Natural killer cell (primary cell): ENCODE measurements at regions not wholly inside any gene's neighbourhood (a gene's known extent, or its start where the extent isn't known, plus 50 kb on each side); places are given as distances from the start of the nearest gene placed in this dataset.

Source experiments
- ATAC-seq, 3 donors: fragments of 150-1000 bp in 2 of 3; fragments of 200-7000 bp in 1 of 3; cut with Tn5 transposase; 1 replicate in 1 of 3; 2 replicates in 2 of 3; pipeline ENCODE4 v1.10.0; 2021; ENCODE audit warnings: mild to moderate bottlenecking in 2 of 3, moderate library complexity in 2 of 3
- DNase-seq, 2 donors: peaks; one replicate each; pipeline versions ENCODE4 v3.0.0 to v3.0.0-alpha.2; 2013 to 2021; ENCODE audit warnings: mixed read lengths in 1 of 2
- H3K27ac ChIP-seq: one replicate; pipeline ENCODE4 v1.5.1; 2013; ENCODE audit warnings: mild to moderate bottlenecking, low read length
- H3K27me3 ChIP-seq: one replicate; pipeline ENCODE4 v1.6.1; 2013; ENCODE audit warnings: low read length; ENCODE audit not compliant: control insufficient read depth, insufficient read depth
- H3K36me3 ChIP-seq: one replicate; pipeline ENCODE4 v1.6.1; 2013; ENCODE audit warnings: low read length; ENCODE audit not compliant: control insufficient read depth, insufficient read depth
- H3K4me1 ChIP-seq: one replicate; pipeline ENCODE4 v1.6.1; 2013; ENCODE audit warnings: low read length; ENCODE audit not compliant: control insufficient read depth, insufficient read depth
- H3K4me3 ChIP-seq: one replicate; pipeline ENCODE4 v1.5.1; 2013; ENCODE audit warnings: low read length
- H3K9me3 ChIP-seq: one replicate; pipeline ENCODE4 v1.6.1; 2013; ENCODE audit warnings: low read length; ENCODE audit not compliant: control insufficient read depth, insufficient read depth
- H3K27ac Mint-ChIP-seq, 2 donors: one replicate each; pipeline ENCODE4 v1.8.0; 2022; ENCODE audit warnings: mild to moderate bottlenecking in 2 of 2, mixed read lengths in 2 of 2, moderate library complexity in 1 of 2
- H3K27me3 Mint-ChIP-seq, 2 donors: one replicate each; pipeline ENCODE4 v1.8.0; 2022; ENCODE audit warnings: low read depth in 2 of 2, mixed read lengths in 2 of 2
- H3K36me3 Mint-ChIP-seq: one replicate; pipeline ENCODE4 v1.8.0; 2022; ENCODE audit warnings: mixed read lengths
- H3K4me1 Mint-ChIP-seq, 2 donors: one replicate each; pipeline ENCODE4 v1.8.0; 2022; ENCODE audit warnings: mixed read lengths in 2 of 2
- H3K4me3 Mint-ChIP-seq: one replicate; pipeline ENCODE4 v1.8.0; 2022; ENCODE audit warnings: mild to moderate bottlenecking, moderate library complexity, mixed read lengths
- H3K9me3 Mint-ChIP-seq, 2 donors: one replicate each; pipeline ENCODE4 v1.8.0; 2022; ENCODE audit warnings: mixed read lengths in 2 of 2
- CTCF ChIP-seq: fragments of 200-600 bp; IDR thresholded peaks from one replicate; pipeline ENCODE4 v1.8.0; 2022; ENCODE audit warnings: antibody characterized with exemption
- WGBS: methylation state at CpG from one replicate; pipeline ENCODE4 v1.1.7; 2013; ENCODE audit warnings: missing lambda C conversion rate; ENCODE audit not compliant: insufficient coverage; 5-methylcytosine and 5-hydroxymethylcytosine counted together
- intact Hi-C: fragments of 100-400 bp; cut with micrococcal nuclease; formaldehyde crosslinking; loops from one replicate; pipeline ENCODE4 v1.14.2; 2022

- Histone ChIP-seq H3K4me3 (no peak overlapping the region), H3K36me3 (no peaks in the 10 kb centered on the region), H3K27me3 (no peaks in the 10 kb centered on the region), H3K27ac (no peak overlapping the region), H3K9me3 (peaks cover 29% of the 10 kb centered on the region), H3K4me1 (no peaks in the 10 kb centered on the region)
- WGBS: 89% methylated on average over 4 of the region's 4 CpGs
- Mint-ChIP-seq H3K9me3 (peaks cover 6 to 7% of the 10 kb centered on the region in 2 donors), H3K27me3 (peaks cover 0 to 12% of the 10 kb centered on the region in 2 donors), H3K27ac (no peak overlapping the region), H3K4me3 (no peak overlapping the region), H3K36me3 (peaks cover 8% of the 10 kb centered on the region), H3K4me1 (no peaks in the 10 kb centered on the region)
- intact Hi-C loops: no loop called here
- ATAC-seq: no peak
- DNase-seq: no peak
- no peak for TF ChIP-seq CTCF
These were observed 327.2 kb downstream of the PTPRU start for GRCh38 chr1:29563571-29563970.

GRCh38 chr1:29563092-29563491 is 326.8 kb downstream of the PTPRU start:
- 73% methylated on average over 2 of the region's 3 CpGs for WGBS
- no peaks in the 10 kb centered on the region for H3K27me3 ChIP-seq
- Mint-ChIP-seq H3K4me3 (no peak overlapping the region), H3K27ac (no peak overlapping the region), H3K27me3 (peaks cover 0 to 12% of the 10 kb centered on the region in 2 donors), H3K9me3 (peaks cover 6 to 7% of the 10 kb centered on the region in 2 donors), H3K4me1 (no peaks in the 10 kb centered on the region), H3K36me3 (peaks cover 8% of the 10 kb centered on the region)
- no peak for TF ChIP-seq CTCF
- H3K36me3 ChIP-seq: no peaks in the 10 kb centered on the region
- DNase-seq: no peak
- intact Hi-C loops: no loop called here
- H3K4me1 ChIP-seq: no peaks in the 10 kb centered on the region
- H3K4me3 ChIP-seq: no peak overlapping the region
- H3K27ac ChIP-seq: no peak overlapping the region
- peaks cover 29% of the 10 kb centered on the region for H3K9me3 ChIP-seq
- ATAC-seq: no peak

- WGBS: 90% methylated on average over 3 of the region's 3 CpGs
These were observed 322.7 kb downstream of the PTPRU start for GRCh38 chr1:29559056-29559455.

More at GRCh38 chr1:29559056-29559455, 322.7 kb downstream of the PTPRU start:
- TF ChIP-seq CTCF: no peak
- DNase-seq: no peak
- no peak overlapping the region for H3K27ac Mint-ChIP-seq
- H3K4me3 ChIP-seq: no peak overlapping the region
- H3K9me3 Mint-ChIP-seq: peaks cover 4% of the 10 kb centered on the region in 2 donors
- H3K4me3 Mint-ChIP-seq: no peak overlapping the region
- H3K36me3 ChIP-seq: no peaks in the 10 kb centered on the region
- intact Hi-C loops: no loop called here
- no peak for ATAC-seq
- H3K4me1 ChIP-seq: no peaks in the 10 kb centered on the region
- peaks cover 11% of the 10 kb centered on the region for H3K9me3 ChIP-seq
- H3K27me3 ChIP-seq: no peaks in the 10 kb centered on the region
- no peaks in the 10 kb centered on the region for H3K4me1 Mint-ChIP-seq
- no peak overlapping the region for H3K27ac ChIP-seq
- peaks cover 8% of the 10 kb centered on the region for H3K36me3 Mint-ChIP-seq
- no peaks in the 10 kb centered on the region for H3K27me3 Mint-ChIP-seq
